Stimulated activated memory B cell treated with anti-CD40 and anti-IgM and Interleukin-4, amounts not matched to agents 10 μg/mL and 1 μg/mL and 100 μg/mL, for 72 hours (primary cell): ENCODE measurements at regions not wholly inside any gene's neighbourhood (a gene's known extent, or its start where the extent isn't known, plus 50 kb on each side); places are given as distances from the start of the nearest gene placed in this dataset.

ENCODE experiments used
- ATAC-seq: fragments of 150-1000 bp; cut with Tn5 transposase; 2 replicates; pipeline ENCODE4 v1.10.0; 2021
- H3K27ac Mint-ChIP-seq: one replicate; pipeline ENCODE4 v1.8.0; 2022; ENCODE audit warnings: mild to moderate bottlenecking, mixed read lengths
- H3K27me3 Mint-ChIP-seq: one replicate; pipeline ENCODE4 v1.8.0; 2022; ENCODE audit warnings: mixed read lengths
- H3K36me3 Mint-ChIP-seq: one replicate; pipeline ENCODE4 v1.8.0; 2022; ENCODE audit warnings: mixed read lengths
- H3K4me1 Mint-ChIP-seq: one replicate; pipeline ENCODE4 v1.8.0; 2022; ENCODE audit warnings: mixed read lengths
- H3K4me3 Mint-ChIP-seq: one replicate; pipeline ENCODE4 v1.8.0; 2022; ENCODE audit warnings: mild to moderate bottlenecking, moderate library complexity, mixed read lengths
- H3K9me3 Mint-ChIP-seq: one replicate; pipeline ENCODE4 v1.8.0; 2022; ENCODE audit warnings: mixed read lengths

DNA sequence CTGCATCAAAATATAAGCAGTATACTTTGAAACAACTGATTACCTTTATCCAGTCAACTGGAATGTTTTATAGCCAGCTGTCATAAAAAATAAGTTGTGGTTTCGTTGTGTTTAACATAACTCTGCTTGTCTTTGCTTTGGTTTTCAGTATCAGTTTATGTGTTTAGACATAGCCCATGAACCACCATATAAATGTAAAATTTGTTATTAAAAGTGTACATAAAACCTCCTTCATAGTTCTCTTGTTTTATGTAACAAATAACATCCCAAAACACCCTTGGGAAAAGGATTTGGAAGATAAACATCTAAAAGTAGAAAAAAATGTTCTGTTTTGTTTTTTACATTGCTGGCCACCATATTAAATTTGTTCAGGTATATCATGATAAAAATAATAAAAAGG is 347.0 kb upstream of the PROK2 start:
- no peaks in the 10 kb centered on the region for H3K36me3 Mint-ChIP-seq
- H3K27ac Mint-ChIP-seq = no peak overlapping the region
- peaks cover 35% of the 10 kb centered on the region for H3K4me1 Mint-ChIP-seq
- no peak for ATAC-seq
- H3K9me3 Mint-ChIP-seq = peaks cover 5% of the 10 kb centered on the region
- no peak overlapping the region for H3K4me3 Mint-ChIP-seq
- peaks cover 3% of the 10 kb centered on the region for H3K27me3 Mint-ChIP-seq

DNA sequence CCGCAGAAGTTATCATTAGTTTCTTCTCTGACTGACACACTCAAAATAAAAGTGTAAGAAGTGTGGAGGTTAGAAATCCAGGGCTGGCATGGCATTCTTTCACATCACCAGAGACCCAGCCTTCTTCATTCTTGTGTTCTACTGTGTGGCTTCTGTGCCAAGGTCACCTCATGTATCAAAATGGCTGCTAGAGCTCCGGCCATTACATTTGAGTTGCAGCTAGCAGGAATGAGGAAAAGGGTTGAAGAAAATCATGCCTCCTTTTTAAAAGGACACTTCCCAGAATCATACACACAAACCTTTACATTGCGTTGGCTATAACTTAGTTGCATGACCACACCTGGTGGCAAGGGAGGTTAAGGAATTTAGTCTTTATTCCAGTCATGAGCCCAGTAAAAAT is 345.6 kb upstream of the PROK2 start:
- Mint-ChIP-seq H3K4me3 (no peak overlapping the region), H3K27me3 (no peaks in the 10 kb centered on the region), H3K9me3 (peaks cover 5% of the 10 kb centered on the region), H3K4me1 (peaks cover 27% of the 10 kb centered on the region), H3K36me3 (no peaks in the 10 kb centered on the region), H3K27ac (no peak overlapping the region)
- ATAC-seq = no peak

DNA sequence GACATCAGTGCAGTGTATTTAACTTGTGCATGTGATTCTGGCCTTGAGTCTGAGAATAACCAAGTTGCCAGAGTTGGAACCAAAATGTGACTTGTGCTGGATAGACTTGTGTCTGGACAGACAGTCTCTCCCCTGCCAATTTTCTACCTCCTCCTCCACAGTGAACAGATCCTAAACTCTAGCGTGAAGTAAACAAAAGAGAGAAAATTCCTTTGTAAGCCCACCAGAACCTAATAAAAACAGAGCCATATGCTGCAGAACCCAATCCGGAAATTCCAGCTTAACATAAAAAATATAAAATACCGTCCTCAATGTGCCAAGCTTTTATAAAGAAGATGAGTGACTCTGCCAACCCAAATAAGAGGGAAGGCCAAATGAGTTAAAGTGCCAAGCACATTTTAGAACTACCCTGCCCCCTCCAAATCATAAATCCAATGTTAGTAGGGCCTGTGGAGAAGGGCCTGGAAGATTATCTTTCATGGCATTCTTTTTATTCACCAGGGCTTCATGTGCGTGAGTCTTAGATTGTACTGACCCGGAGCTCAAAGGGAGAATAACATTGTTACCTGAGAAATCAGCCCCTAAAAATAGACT is 344.6 kb upstream of the PROK2 start:
- no peak overlapping the region for H3K4me3 Mint-ChIP-seq
- no peaks in the 10 kb centered on the region for H3K36me3 Mint-ChIP-seq
- H3K4me1 Mint-ChIP-seq = peaks cover 17% of the 10 kb centered on the region
- peaks cover 5% of the 10 kb centered on the region for H3K9me3 Mint-ChIP-seq
- H3K27ac Mint-ChIP-seq = no peak overlapping the region
- no peak for ATAC-seq
- no peaks in the 10 kb centered on the region for H3K27me3 Mint-ChIP-seq

DNA sequence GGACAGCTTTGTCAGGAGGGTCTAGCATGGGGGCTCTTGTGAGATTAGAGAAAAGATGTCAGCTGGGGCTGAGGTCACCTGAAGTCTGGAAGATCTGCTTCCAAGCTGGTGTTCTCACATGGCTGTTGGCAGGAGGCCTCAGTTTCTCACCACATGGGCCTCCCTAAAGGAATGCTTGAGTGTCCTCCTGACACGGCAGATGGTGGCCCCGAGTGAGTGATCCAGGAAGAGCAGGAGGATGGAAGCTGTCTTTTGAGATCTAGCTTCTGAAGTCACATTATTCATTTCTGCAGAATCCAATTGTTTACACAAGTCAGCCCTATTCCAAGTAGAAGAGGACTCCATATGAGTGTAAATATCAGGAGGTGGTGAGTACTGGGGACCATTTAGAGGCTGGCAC is 344.0 kb upstream of the PROK2 start:
- Mint-ChIP-seq H3K9me3 (peaks cover 5% of the 10 kb centered on the region), H3K27ac (no peak overlapping the region), H3K4me1 (peaks cover 11% of the 10 kb centered on the region)

DNA sequence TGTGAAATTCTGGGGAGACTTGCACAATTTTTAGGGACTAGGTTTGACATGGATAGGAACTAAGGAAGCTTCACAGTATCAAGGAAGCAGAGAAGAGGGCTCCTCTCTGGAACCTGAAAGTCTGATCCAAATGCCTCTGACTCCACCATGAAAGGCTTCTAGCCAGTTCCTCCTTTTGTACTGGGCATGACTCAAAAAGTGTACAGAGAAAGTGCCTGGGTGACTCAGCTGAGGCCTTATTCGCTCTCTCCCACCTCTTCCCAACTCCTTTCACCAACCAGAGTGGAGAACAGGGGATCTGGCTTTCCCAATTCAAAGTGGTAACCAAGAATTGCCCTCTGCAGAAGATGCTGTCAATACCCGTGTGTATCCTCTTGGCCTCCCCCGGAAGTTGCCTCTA is 342.9 kb upstream of the PROK2 start:
- no peaks in the 10 kb centered on the region for H3K27me3 Mint-ChIP-seq
- H3K4me1 Mint-ChIP-seq = peaks cover 7% of the 10 kb centered on the region
- H3K27ac Mint-ChIP-seq = no peak overlapping the region
- H3K9me3 Mint-ChIP-seq = peaks cover 3% of the 10 kb centered on the region
- ATAC-seq = peak; percentile 72
- no peaks in the 10 kb centered on the region for H3K36me3 Mint-ChIP-seq
- no peak overlapping the region for H3K4me3 Mint-ChIP-seq

More for the DNA sequence above, 344.0 kb upstream of the PROK2 start:
- H3K27me3 Mint-ChIP-seq = no peaks in the 10 kb centered on the region
- no peak overlapping the region for H3K4me3 Mint-ChIP-seq
- ATAC-seq = no peak
- H3K36me3 Mint-ChIP-seq = no peaks in the 10 kb centered on the region

DNA sequence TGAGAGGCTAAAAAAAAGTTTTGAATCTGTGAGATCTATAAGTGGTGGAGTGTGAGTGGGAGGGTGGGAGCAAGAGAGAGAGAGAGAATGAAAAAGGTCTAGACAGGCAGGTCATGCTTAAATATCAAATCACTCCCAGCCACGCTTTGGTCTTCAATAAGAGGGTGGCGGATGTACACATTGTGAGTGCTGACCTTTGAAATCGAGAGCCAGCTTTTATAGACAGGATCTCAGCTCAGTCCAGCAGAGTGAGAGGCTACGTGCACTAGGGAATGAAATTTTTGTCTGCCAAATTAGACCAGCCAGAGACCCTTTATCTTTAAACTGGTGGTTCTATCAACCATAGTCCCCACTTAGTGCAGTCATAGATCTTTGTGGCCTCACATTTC is 342.3 kb upstream of the PROK2 start:
- no peaks in the 10 kb centered on the region for H3K27me3 Mint-ChIP-seq
- no peak for ATAC-seq
- H3K4me3 Mint-ChIP-seq = no peak overlapping the region
- peaks cover 3% of the 10 kb centered on the region for H3K9me3 Mint-ChIP-seq
- H3K4me1 Mint-ChIP-seq = peaks cover 7% of the 10 kb centered on the region
- H3K36me3 Mint-ChIP-seq = no peaks in the 10 kb centered on the region
- H3K27ac Mint-ChIP-seq = no peak overlapping the region

DNA sequence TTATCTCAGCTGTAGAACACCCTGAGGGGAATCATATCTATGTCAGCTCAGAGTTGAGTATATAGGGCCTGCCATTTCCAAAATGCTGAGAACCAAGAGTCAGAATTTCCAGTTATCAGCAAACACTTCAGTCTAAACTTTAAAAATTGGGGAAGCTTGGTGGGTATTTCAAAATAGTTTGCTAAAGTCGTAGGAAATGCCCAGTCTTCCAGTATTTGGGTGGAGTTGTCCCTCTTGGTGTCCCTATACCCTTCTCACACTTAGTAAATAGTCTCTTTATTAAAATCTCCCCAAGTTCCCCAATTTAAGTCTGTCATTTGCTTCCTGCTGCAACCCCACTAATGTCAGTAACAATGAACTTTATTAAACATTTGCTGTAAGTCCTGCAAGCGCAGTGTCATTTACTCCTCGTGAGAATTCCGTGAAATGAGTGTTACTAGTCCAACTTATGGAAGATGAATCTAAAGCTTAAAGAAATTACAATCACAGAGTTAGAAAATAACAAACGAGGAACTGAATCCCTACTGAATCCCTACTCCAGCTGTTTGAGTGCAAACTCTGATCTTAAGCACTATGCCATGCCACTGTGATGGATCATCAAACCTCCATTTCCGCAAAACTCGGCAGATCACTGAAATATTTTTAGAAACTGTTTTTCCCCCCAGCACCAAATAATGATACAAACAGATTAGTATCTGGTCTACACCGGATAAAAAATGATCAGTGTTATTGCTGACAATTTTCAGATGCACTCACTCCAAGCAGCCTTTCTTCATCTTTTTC is 341.7 kb upstream of the PROK2 start:
- Mint-ChIP-seq H3K9me3 (peaks cover 3% of the 10 kb centered on the region), H3K27ac (no peak overlapping the region), H3K4me1 (peaks cover 12% of the 10 kb centered on the region), H3K27me3 (no peaks in the 10 kb centered on the region), H3K36me3 (no peaks in the 10 kb centered on the region), H3K4me3 (no peak overlapping the region)
- ATAC-seq = no peak

DNA sequence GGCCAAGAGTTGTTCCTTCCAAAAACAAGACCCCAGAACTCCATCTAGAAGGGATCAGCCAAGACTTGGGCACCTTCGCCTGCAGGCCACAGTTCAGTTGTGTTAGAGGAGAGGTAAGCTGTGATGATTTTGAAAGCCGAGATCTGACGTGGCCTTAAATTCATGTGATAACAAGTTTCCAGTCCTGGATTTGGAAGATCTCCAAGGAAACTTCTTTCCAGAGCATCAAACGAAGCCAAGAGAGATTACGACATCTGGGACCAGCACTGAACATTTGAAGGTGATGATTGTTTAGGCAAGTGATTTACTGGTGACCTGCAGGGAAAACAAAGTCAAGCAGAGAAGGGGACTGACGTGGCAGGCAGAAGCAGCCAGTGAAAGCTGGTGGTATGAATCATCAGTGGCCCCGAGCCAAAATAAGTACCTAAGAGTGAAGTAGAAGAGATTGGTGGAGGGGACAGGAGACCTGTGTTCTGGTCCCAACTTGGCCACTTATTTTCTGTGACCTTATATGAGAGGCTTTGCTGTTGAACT is 339.0 kb upstream of the PROK2 start:
- peak; percentile 46 for ATAC-seq
- H3K36me3 Mint-ChIP-seq = no peaks in the 10 kb centered on the region
- H3K27me3 Mint-ChIP-seq = peaks cover 9% of the 10 kb centered on the region
- H3K27ac Mint-ChIP-seq = no peak overlapping the region
- H3K9me3 Mint-ChIP-seq = no peaks in the 10 kb centered on the region
- H3K4me1 Mint-ChIP-seq = peaks cover 16% of the 10 kb centered on the region
- no peak overlapping the region for H3K4me3 Mint-ChIP-seq

DNA sequence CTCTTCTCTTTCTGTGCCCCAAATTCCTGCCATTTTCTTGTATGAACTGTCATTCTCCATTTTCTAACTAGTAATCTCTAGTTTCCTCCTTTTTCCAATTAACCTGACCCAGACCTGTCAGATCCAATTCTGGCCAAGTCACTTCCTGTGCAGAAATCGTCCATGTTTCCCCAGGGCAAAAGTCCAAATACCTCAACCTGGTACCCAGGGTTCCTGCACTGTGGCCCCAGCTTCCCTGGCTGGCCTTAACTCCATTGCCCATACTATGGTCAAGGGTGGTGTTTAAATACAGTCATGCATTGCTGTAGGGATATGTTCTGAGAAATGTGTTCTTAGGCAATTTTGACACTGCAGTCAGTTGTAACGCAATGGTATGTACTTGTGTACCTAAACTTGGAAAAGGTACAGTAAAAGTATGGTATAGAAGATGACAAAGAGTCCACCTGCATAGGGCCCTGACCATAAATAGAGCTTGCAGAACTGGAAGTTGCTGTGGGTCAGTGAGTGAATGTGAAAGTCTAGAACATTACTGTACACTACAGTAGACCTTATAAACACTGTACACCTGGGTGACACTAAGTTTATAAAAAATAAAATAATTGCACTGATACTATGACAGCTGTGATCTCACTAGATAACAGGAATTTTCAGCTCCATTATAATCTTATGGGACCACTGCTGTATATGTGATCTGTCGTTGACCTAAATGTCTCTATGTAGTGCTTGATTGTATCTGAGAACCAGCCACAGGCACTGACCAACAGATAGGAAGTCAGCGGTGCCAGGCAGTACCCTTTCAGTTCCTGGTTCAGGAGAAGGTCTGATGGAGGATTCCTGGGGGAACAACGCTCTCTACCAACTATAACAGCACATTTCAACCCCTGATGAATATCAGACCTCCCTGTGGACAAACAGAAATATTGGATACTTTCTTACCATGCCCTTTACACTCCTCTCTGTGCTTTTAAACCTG is 336.1 kb upstream of the PROK2 start:
- H3K36me3 Mint-ChIP-seq = no peaks in the 10 kb centered on the region
- peaks cover 9% of the 10 kb centered on the region for H3K4me1 Mint-ChIP-seq
- peak; percentile 57 for ATAC-seq
- no peak overlapping the region for H3K4me3 Mint-ChIP-seq
- H3K27me3 Mint-ChIP-seq = peaks cover 9% of the 10 kb centered on the region
- H3K27ac Mint-ChIP-seq = no peak overlapping the region
- H3K9me3 Mint-ChIP-seq = no peaks in the 10 kb centered on the region

DNA sequence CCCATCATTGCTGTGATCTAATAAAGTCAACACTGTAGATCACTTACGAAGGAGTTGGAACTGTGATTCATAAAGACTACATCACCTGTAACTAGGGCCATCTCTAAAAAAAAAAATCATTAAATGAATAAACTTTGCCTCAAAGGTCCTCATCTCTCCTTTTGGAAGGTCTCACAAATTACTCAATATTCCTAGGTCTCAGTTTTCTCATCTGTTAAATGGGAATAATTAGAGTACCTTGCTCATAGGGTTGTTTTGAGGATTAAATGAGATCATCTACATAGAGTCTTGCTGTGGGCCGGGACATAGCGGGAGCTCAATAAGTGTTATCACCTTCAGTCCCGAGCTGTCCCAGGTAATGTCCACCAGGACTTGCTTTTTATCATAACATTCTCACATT is 335.1 kb upstream of the PROK2 start:
- Mint-ChIP-seq H3K4me1 (peaks cover 9% of the 10 kb centered on the region), H3K36me3 (no peaks in the 10 kb centered on the region), H3K27ac (no peak overlapping the region), H3K4me3 (no peak overlapping the region), H3K27me3 (peaks cover 9% of the 10 kb centered on the region), H3K9me3 (no peaks in the 10 kb centered on the region)
- no peak for ATAC-seq

DNA sequence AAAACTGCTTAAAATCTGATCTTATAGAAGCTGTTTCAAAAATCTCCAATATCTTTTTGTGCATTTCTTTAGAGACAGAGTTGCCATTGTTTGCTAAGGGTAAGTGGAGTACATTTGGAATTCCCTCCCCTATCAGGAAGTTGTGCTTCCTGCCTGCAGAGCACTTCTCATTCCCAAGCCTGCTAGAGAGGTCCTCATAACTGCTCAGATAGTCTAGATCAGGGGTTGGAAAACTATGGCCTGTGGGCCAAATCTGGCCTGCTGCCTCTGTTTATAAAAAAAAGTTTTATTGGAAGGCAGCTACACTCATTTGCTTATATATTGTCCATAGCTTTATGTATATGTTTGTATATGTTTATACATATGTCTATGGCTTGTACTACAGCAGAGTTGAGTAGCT is 333.7 kb upstream of the PROK2 start:
- Mint-ChIP-seq H3K27ac (no peak overlapping the region), H3K27me3 (peaks cover 9% of the 10 kb centered on the region), H3K9me3 (no peaks in the 10 kb centered on the region)

DNA sequence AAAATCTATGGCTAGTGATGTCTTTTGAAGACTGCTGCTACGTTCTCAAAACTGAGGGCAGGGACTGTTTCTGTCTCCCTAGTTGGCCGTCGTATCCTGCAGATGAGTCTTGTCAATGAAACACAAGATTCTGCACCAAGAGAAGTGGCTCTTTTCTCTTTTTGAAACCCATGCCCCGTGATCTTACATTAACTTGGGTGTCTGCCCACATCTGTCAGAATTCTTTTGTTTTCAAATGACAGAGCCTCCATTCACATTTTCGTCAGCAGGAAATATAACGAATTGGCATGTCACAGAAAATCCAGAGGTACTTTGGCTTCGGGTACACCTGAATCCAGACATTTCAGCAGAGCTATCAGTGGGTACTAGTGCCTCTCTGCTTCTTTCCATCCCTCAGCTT is 331.3 kb upstream of the PROK2 start:
- H3K27me3 Mint-ChIP-seq = peaks cover 9% of the 10 kb centered on the region
- H3K36me3 Mint-ChIP-seq = no peaks in the 10 kb centered on the region

More for the DNA sequence above, 333.7 kb upstream of the PROK2 start:
- H3K4me3 Mint-ChIP-seq = no peak overlapping the region
- H3K4me1 Mint-ChIP-seq = peaks cover 9% of the 10 kb centered on the region
- no peaks in the 10 kb centered on the region for H3K36me3 Mint-ChIP-seq
- no peak for ATAC-seq

DNA sequence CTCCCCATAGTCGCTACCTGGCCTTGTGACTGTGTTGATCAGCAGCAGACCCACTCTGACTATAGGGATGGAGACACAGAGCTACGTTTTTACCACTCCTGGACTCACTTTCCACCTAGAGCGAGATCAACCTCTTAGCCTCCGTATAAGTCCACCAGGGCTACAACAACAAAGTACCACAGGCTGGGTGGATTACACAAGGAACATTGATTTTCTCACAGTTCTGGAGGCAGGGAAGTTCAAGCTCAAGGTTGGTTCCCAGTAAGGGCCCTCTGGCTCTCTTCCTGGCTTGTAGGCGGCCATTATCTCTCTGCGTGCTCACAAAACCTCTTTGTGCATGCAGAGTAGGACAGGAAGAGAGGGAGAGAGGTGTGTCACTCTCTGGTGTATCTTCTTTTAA is 330.4 kb upstream of the PROK2 start:
- Mint-ChIP-seq H3K4me3 (no peak overlapping the region), H3K36me3 (no peaks in the 10 kb centered on the region), H3K4me1 (no peaks in the 10 kb centered on the region), H3K27me3 (peaks cover 7% of the 10 kb centered on the region), H3K27ac (no peak overlapping the region), H3K9me3 (no peaks in the 10 kb centered on the region)
- ATAC-seq = no peak

More for the DNA sequence above, 331.3 kb upstream of the PROK2 start:
- H3K4me1 Mint-ChIP-seq = no peaks in the 10 kb centered on the region
- no peaks in the 10 kb centered on the region for H3K9me3 Mint-ChIP-seq
- no peak for ATAC-seq
- H3K27ac Mint-ChIP-seq = no peak overlapping the region
- no peak overlapping the region for H3K4me3 Mint-ChIP-seq

DNA sequence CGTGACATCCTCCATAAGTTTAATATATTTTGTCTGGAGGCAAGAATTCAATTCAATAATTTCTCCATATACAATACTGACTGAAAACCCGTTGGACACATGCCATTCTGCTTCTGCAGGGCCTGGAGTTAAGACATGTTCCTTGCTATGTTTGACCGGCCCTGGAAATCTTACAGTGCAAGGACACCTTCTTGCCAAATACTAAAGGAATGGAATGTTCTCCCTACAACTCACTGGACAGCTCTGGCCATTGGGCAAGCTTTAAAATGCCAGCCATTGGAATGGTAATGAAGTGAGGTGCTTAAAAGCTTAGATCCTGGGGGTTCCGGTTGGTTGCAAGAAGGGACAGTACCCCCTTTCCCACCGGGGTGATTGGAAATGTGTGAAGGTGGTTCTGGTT is 329.8 kb upstream of the PROK2 start:
- H3K4me3 Mint-ChIP-seq = no peak overlapping the region
- no peak overlapping the region for H3K27ac Mint-ChIP-seq
- H3K27me3 Mint-ChIP-seq = peaks cover 8% of the 10 kb centered on the region
- H3K4me1 Mint-ChIP-seq = no peaks in the 10 kb centered on the region
- no peaks in the 10 kb centered on the region for H3K36me3 Mint-ChIP-seq
- no peaks in the 10 kb centered on the region for H3K9me3 Mint-ChIP-seq
- no peak for ATAC-seq

DNA sequence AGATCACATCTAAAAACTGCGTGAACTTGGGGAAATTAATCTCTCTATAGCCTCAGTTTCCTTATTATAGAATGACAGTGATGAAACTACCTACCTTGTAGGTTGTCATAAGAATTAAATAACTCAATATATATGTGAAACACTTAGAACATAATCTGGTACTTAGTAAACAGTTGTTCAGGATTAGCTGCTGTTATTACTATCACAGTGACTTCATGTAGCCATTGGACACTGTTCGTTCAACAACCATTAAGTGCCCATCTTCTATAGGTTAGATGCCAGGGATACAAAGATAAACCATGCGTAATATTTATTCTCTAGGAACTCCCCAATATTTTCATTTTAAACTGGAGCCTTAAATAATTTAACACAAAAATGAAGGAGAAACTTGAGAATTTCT is 329.0 kb upstream of the PROK2 start:
- H3K4me3 Mint-ChIP-seq = no peak overlapping the region
- ATAC-seq = no peak
- H3K4me1 Mint-ChIP-seq = no peaks in the 10 kb centered on the region
- no peak overlapping the region for H3K27ac Mint-ChIP-seq
- H3K9me3 Mint-ChIP-seq = no peaks in the 10 kb centered on the region
- H3K36me3 Mint-ChIP-seq = no peaks in the 10 kb centered on the region
- H3K27me3 Mint-ChIP-seq = peaks cover 13% of the 10 kb centered on the region
